OCI-LY1 (cell line): ENCODE measurements at regions not wholly inside any gene's neighbourhood (a gene's known extent, or its start where the extent isn't known, plus 50 kb on each side); places are given as distances from the start of the nearest gene placed in this dataset.

Experiments used
- H2AFZ ChIP-seq: fragments of 200-600 bp; sonication (generic), shearing (Covaris generic); 2 replicates; pipeline ENCODE4 v1.6.0; 2014; ENCODE audit warnings: antibody characterized with exemption, mild to moderate bottlenecking, low read length
- H3F3A ChIP-seq: fragments of 200-600 bp; sonication (generic), shearing (Covaris generic); 2 replicates; pipeline ENCODE4 v1.6.0; 2014; ENCODE audit warnings: mild to moderate bottlenecking, antibody characterized with exemption, low read length, moderate library complexity; ENCODE audit not compliant: insufficient read depth
- H3K27ac ChIP-seq: fragments of 200-600 bp; sonication (generic); 2 replicates; pipeline ENCODE4 v1.5.1; 2014; ENCODE audit warnings: low read length, mixed run types, mild to moderate bottlenecking, low read depth; ENCODE audit not compliant: poor library complexity, severe bottlenecking
- H3K27me3 ChIP-seq: fragments of 200-600 bp; sonication (generic); 2 replicates; pipeline ENCODE4 v1.6.0; 2014; ENCODE audit warnings: antibody characterized with exemption, mild to moderate bottlenecking, low read length, moderate library complexity; ENCODE audit not compliant: insufficient read depth
- H3K36me3 ChIP-seq: fragments of 200-600 bp; sonication (generic); 2 replicates; pipeline ENCODE4 v1.6.1; 2014; ENCODE audit warnings: mild to moderate bottlenecking, antibody characterized with exemption, low read length, moderate library complexity, mixed read lengths; ENCODE audit not compliant: insufficient read depth
- H3K4me1 ChIP-seq: fragments of 200-600 bp; sonication (generic); 2 replicates; pipeline ENCODE4 v1.5.1; 2014; ENCODE audit warnings: mild to moderate bottlenecking, low read length, moderate library complexity; ENCODE audit not compliant: insufficient read depth, severe bottlenecking
- H3K4me2 ChIP-seq: fragments of 200-600 bp; sonication (generic), shearing (Covaris generic); 2 replicates; pipeline ENCODE4 v1.6.1; 2014; ENCODE audit warnings: low read length
- H3K4me3 ChIP-seq: fragments of 200-600 bp; sonication (generic); 2 replicates; pipeline ENCODE4 v1.5.1; 2014; ENCODE audit warnings: low read length, low read depth, mild to moderate bottlenecking, mixed read lengths; ENCODE audit not compliant: poor library complexity, severe bottlenecking
- H3K79me2 ChIP-seq: fragments of 200-600 bp; shearing (Covaris generic); 2 replicates; pipeline ENCODE4 v1.6.1; 2016; ENCODE audit warnings: mixed run types, low read length, mixed read lengths; ENCODE audit not compliant: insufficient read depth
- H3K9ac ChIP-seq: fragments of 200-600 bp; sonication (generic), shearing (Covaris generic); 2 replicates; pipeline ENCODE4 v1.6.1; 2014; ENCODE audit warnings: mild to moderate bottlenecking, low read length, mixed read lengths
- H3K9me2 ChIP-seq: fragments of 200-600 bp; sonication (generic), shearing (Covaris generic); 2 replicates; pipeline ENCODE4 v1.6.1; 2014; ENCODE audit warnings: low read depth, mild to moderate bottlenecking, low read length, mixed read lengths
- H3K9me3 ChIP-seq: fragments of 200-600 bp; shearing (Covaris generic); 2 replicates; pipeline ENCODE4 v1.6.1; 2014; ENCODE audit warnings: low read length, mixed read lengths
- H4K20me1 ChIP-seq: fragments of 200-600 bp; sonication (generic), shearing (Covaris generic); 2 replicates; pipeline ENCODE4 v1.6.0; 2016; ENCODE audit warnings: mild to moderate bottlenecking, low read length; ENCODE audit not compliant: insufficient read depth
- EZH2 ChIP-seq: fragments of 200-600 bp; sonication (generic), shearing (Covaris generic); IDR thresholded peaks from 2 replicates; pipeline ENCODE4 v1.8.0; 2017; ENCODE audit warnings: borderline replicate concordance, mixed run types, mild to moderate bottlenecking, antibody characterized with exemption, low read length, moderate library complexity, mixed read lengths
- TF ChIP-seq, protein P1 (sequence below): fragments of 200-600 bp; sonication (generic), shearing (Covaris generic); IDR thresholded peaks from 2 replicates; pipeline ENCODE4 v1.5.1; 2017; ENCODE audit warnings: mild to moderate bottlenecking, antibody characterized with exemption, low read length, moderate library complexity, mixed read lengths

DNA sequence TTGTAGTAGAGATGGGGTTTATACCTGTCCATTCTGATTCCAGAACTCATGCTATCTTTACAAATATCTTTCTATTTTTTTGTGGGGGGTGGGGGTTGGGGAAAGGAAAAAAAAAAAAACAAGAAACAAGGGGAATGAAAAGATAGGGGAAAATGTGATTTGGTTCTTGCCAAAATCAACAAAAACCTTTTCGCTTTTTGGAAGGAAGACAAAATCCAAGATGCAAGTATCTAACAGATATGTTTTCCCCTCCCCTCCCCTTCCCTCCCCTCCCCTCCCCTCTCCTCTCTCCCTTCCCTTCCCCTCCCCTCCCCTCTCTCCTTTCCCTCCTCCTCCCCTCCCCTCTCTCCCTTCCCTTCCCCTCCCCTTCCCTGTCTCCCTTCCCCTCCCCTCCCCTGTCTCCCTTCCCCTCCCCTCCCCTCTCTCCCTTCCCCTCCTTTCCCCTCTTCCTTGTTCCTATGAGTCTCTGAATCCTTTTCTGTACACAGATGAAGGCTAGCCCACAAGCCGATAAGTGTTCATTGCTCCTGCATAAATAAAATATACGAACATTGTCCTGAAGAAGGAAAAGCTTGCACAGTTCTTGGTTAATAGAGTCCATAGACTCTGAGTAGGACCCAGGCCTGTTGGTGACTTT lies 551.9 kb downstream of the EDEM1 start:
- no peaks in the 10 kb centered on the region for H3K27me3 ChIP-seq
- TF ChIP-seq, protein P1, sequence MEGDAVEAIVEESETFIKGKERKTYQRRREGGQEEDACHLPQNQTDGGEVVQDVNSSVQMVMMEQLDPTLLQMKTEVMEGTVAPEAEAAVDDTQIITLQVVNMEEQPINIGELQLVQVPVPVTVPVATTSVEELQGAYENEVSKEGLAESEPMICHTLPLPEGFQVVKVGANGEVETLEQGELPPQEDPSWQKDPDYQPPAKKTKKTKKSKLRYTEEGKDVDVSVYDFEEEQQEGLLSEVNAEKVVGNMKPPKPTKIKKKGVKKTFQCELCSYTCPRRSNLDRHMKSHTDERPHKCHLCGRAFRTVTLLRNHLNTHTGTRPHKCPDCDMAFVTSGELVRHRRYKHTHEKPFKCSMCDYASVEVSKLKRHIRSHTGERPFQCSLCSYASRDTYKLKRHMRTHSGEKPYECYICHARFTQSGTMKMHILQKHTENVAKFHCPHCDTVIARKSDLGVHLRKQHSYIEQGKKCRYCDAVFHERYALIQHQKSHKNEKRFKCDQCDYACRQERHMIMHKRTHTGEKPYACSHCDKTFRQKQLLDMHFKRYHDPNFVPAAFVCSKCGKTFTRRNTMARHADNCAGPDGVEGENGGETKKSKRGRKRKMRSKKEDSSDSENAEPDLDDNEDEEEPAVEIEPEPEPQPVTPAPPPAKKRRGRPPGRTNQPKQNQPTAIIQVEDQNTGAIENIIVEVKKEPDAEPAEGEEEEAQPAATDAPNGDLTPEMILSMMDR, result no peak
- no peak for TF ChIP-seq EZH2
- no peak overlapping the region for H2AFZ ChIP-seq
- no peak overlapping the region for H3K4me3 ChIP-seq
- H3K4me2 ChIP-seq, result no peak overlapping the region
- H3F3A ChIP-seq, result no peaks in the 10 kb centered on the region
- H3K4me1 ChIP-seq, result no peaks in the 10 kb centered on the region
- H3K27ac ChIP-seq, result no peak overlapping the region
- H3K79me2 ChIP-seq, result no peaks in the 10 kb centered on the region
- H4K20me1 ChIP-seq, result no peaks in the 10 kb centered on the region
- no peaks in the 10 kb centered on the region for H3K9me3 ChIP-seq
- H3K9me2 ChIP-seq, result no peaks in the 10 kb centered on the region
- H3K36me3 ChIP-seq, result no peaks in the 10 kb centered on the region
- no peak overlapping the region for H3K9ac ChIP-seq

DNA sequence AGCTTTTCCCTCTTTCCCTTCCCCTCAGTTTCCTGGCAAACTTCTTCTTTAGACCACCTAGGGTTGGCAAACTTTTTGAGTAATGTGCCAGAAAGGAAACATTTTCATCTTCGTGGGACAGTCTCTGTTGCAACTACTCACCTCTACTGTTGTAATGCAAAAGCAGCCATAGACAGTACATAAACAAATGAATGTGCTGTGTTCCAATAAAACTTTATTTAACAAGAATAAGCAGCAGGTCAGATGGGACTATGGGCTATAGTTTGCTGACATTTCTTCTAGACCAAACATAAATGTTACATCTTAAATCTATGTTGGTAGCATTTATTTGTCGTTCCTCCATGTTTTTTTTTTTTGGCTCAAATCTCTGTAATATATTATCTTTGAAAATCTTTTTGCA lies 552.4 kb downstream of the EDEM1 start:
- no peaks in the 10 kb centered on the region for H3K79me2 ChIP-seq
- no peaks in the 10 kb centered on the region for H3K27me3 ChIP-seq
- H4K20me1 ChIP-seq, result no peaks in the 10 kb centered on the region
- no peaks in the 10 kb centered on the region for H3F3A ChIP-seq
- no peak overlapping the region for H3K27ac ChIP-seq
- H3K9ac ChIP-seq, result no peak overlapping the region
- no peak overlapping the region for H2AFZ ChIP-seq
- H3K4me1 ChIP-seq, result no peaks in the 10 kb centered on the region
- H3K9me3 ChIP-seq, result no peaks in the 10 kb centered on the region
- H3K9me2 ChIP-seq, result no peaks in the 10 kb centered on the region
- no peak overlapping the region for H3K4me3 ChIP-seq
- H3K36me3 ChIP-seq, result no peaks in the 10 kb centered on the region
- no peak overlapping the region for H3K4me2 ChIP-seq
- TF ChIP-seq, protein P1, result no peak
- no peak for TF ChIP-seq EZH2

DNA sequence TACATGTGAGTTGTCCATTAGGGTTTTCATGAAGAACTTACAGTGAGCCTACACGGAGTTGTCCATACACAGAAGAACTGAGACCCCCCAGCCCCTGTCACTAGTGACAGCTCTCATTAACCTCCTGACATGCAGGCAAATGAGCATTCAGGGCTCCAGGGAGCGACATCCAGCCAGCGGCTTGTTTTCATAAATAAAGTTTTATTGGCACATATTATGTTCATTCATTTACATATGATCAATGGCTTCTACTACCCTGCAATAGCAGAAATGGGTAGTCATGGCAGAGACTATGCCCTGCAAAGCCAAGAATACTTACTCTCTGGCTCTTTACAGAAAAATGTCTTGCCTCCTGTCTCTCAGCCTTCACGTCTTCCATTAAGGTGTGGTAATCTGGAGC lies 553.5 kb downstream of the EDEM1 start:
- H3K9me2 ChIP-seq, result no peaks in the 10 kb centered on the region
- H3K4me1 ChIP-seq, result no peaks in the 10 kb centered on the region
- H3K9ac ChIP-seq, result no peak overlapping the region
- no peaks in the 10 kb centered on the region for H3K79me2 ChIP-seq
- no peaks in the 10 kb centered on the region for H3K27me3 ChIP-seq
- no peak overlapping the region for H3K4me3 ChIP-seq
- no peak overlapping the region for H3K4me2 ChIP-seq
- H4K20me1 ChIP-seq, result no peaks in the 10 kb centered on the region
- H3F3A ChIP-seq, result no peaks in the 10 kb centered on the region
- H2AFZ ChIP-seq, result no peak overlapping the region
- TF ChIP-seq, protein P1, result no peak
- TF ChIP-seq EZH2, result no peak
- H3K27ac ChIP-seq, result no peak overlapping the region
- H3K36me3 ChIP-seq, result no peaks in the 10 kb centered on the region
- no peaks in the 10 kb centered on the region for H3K9me3 ChIP-seq
